HUES6 (cell line): ENCODE measurements at regions not wholly inside any gene's neighbourhood (a gene's known extent, or its start where the extent isn't known, plus 50 kb on each side); places are given as distances from the start of the nearest gene placed in this dataset.
"Not testable (repeated sequence)": the region's sequence is repeated elsewhere in the genome, so short reads cannot be mapped to it uniquely, and the experiment has no call there.

Source experiments
- H3K27ac ChIP-seq: 2 replicates; pipeline ENCODE4 v1.7.0; 2013; ENCODE audit warnings: low read depth, mild to moderate bottlenecking, low read length, inconsistent platforms
- H3K27me3 ChIP-seq: 2 replicates; pipeline ENCODE4 v1.6.1; 2013; ENCODE audit warnings: low read length; ENCODE audit not compliant: control insufficient read depth, insufficient read depth
- H3K36me3 ChIP-seq: 2 replicates; pipeline ENCODE4 v1.6.1; 2013; ENCODE audit warnings: low read length; ENCODE audit not compliant: control insufficient read depth, insufficient read depth
- H3K4me1 ChIP-seq: 2 replicates; pipeline ENCODE4 v1.6.1; 2013; ENCODE audit warnings: low read length; ENCODE audit not compliant: control insufficient read depth, insufficient read depth
- H3K4me3 ChIP-seq: 2 replicates; pipeline ENCODE4 v1.5.1; 2013; ENCODE audit warnings: low read depth, low read length
- H3K9ac ChIP-seq: one replicate; pipeline ENCODE4 v1.6.1; 2013; ENCODE audit warnings: mild to moderate bottlenecking, low read length
- H3K9me3 ChIP-seq: 2 replicates; pipeline ENCODE4 v1.6.1; 2013; ENCODE audit warnings: low read depth, low read length; ENCODE audit not compliant: control insufficient read depth, insufficient read depth

GRCh38 chr10:18793951-18794350 is 134.7 kb downstream of the ARL5B start:
- Histone ChIP-seq H3K4me3 (no peak overlapping the region), H3K27me3 (no peaks in the 10 kb centered on the region), H3K36me3 (no peaks in the 10 kb centered on the region), H3K9ac (no peak overlapping the region), H3K9me3 (peaks cover 8% of the 10 kb centered on the region; the same call in 1 of the 2 replicates), H3K27ac (no peak overlapping the region), H3K4me1 (no peaks in the 10 kb centered on the region)

- no peak overlapping the region for H3K9ac ChIP-seq
- no peaks in the 10 kb centered on the region for H3K36me3 ChIP-seq
- no peak overlapping the region for H3K4me3 ChIP-seq
- no peaks in the 10 kb centered on the region for H3K9me3 ChIP-seq
- H3K4me1 ChIP-seq: no peaks in the 10 kb centered on the region
- no peaks in the 10 kb centered on the region for H3K27me3 ChIP-seq
- no peak overlapping the region for H3K27ac ChIP-seq
Observed at GRCh38 chr10:18795549-18795948, 136.3 kb downstream of the ARL5B start.

GRCh38 chr10:18797286-18797685 is 138.1 kb downstream of the ARL5B start:
- H3K4me3 ChIP-seq: no peak overlapping the region
- H3K27me3 ChIP-seq: no peaks in the 10 kb centered on the region

GRCh38 chr10:18822156-18822555 is 162.9 kb downstream of the ARL5B start:
- H3K4me3 ChIP-seq: no peak overlapping the region
- H3K9ac ChIP-seq: no peak overlapping the region
- no peaks in the 10 kb centered on the region for H3K4me1 ChIP-seq
- no peak overlapping the region for H3K27ac ChIP-seq
- H3K27me3 ChIP-seq: no peaks in the 10 kb centered on the region
- H3K36me3 ChIP-seq: no peaks in the 10 kb centered on the region
- no peaks in the 10 kb centered on the region for H3K9me3 ChIP-seq

More at GRCh38 chr10:18797286-18797685, 138.1 kb downstream of the ARL5B start:
- Histone ChIP-seq H3K9ac (no peak overlapping the region), H3K4me1 (no peaks in the 10 kb centered on the region), H3K27ac (no peak overlapping the region), H3K9me3 (no peaks in the 10 kb centered on the region), H3K36me3 (no peaks in the 10 kb centered on the region)

- Histone ChIP-seq H3K4me3 (no peak overlapping the region), H3K27ac (no peak overlapping the region), H3K9me3 (no peaks in the 10 kb centered on the region), H3K36me3 (no peaks in the 10 kb centered on the region), H3K4me1 (no peaks in the 10 kb centered on the region), H3K9ac (no peak overlapping the region), H3K27me3 (no peaks in the 10 kb centered on the region)
Observed at GRCh38 chr10:18829259-18829658, 170.0 kb downstream of the ARL5B start.

GRCh38 chr10:18830277-18830676 is 171.0 kb downstream of the ARL5B start:
- no peak overlapping the region for H3K9ac ChIP-seq
- 0 out of 2 replicates have a peak, but pooled peaks cover 2% of the 10 kb centered on the region for H3K9me3 ChIP-seq
- H3K4me1 ChIP-seq: no peaks in the 10 kb centered on the region
- no peak overlapping the region for H3K4me3 ChIP-seq
- no peaks in the 10 kb centered on the region for H3K36me3 ChIP-seq
- no peaks in the 10 kb centered on the region for H3K27me3 ChIP-seq
- H3K27ac ChIP-seq: no peak overlapping the region

GRCh38 chr10:18856623-18857022 is 192.0 kb upstream of the MALRD1 start:
- H3K4me3 ChIP-seq, H3K36me3 ChIP-seq, H3K4me1 ChIP-seq, H3K9ac ChIP-seq, H3K9me3 ChIP-seq, H3K27me3 ChIP-seq, H3K27ac ChIP-seq: not testable (repeated sequence)

- no peak overlapping the region for H3K4me3 ChIP-seq
- no peak overlapping the region for H3K27ac ChIP-seq
- no peaks in the 10 kb centered on the region for H3K9me3 ChIP-seq
- no peak overlapping the region for H3K9ac ChIP-seq
- no peaks in the 10 kb centered on the region for H3K36me3 ChIP-seq
- H3K4me1 ChIP-seq: no peaks in the 10 kb centered on the region; the same call in 1 of the 2 replicates
- H3K27me3 ChIP-seq: no peaks in the 10 kb centered on the region
Observed at GRCh38 chr10:18859659-18860058, 188.9 kb upstream of the MALRD1 start.

GRCh38 chr10:18860186-18860585 is 188.4 kb upstream of the MALRD1 start:
- Histone ChIP-seq H3K4me1 (no peaks in the 10 kb centered on the region; the same call in 1 of the 2 replicates), H3K9ac (no peak overlapping the region), H3K27me3 (no peaks in the 10 kb centered on the region), H3K36me3 (no peaks in the 10 kb centered on the region), H3K4me3 (no peak overlapping the region), H3K27ac (no peak overlapping the region), H3K9me3 (no peaks in the 10 kb centered on the region)

- no peak overlapping the region for H3K9ac ChIP-seq
- no peaks in the 10 kb centered on the region; the same call in 1 of the 2 replicates for H3K4me1 ChIP-seq
- H3K4me3 ChIP-seq: no peak overlapping the region
- H3K27ac ChIP-seq: no peak overlapping the region
- no peaks in the 10 kb centered on the region for H3K9me3 ChIP-seq
- no peaks in the 10 kb centered on the region for H3K36me3 ChIP-seq
- H3K27me3 ChIP-seq: no peaks in the 10 kb centered on the region
Observed at GRCh38 chr10:18860631-18861240, 187.9 kb upstream of the MALRD1 start.

GRCh38 chr10:18861382-18861781 is 187.2 kb upstream of the MALRD1 start:
- Histone ChIP-seq H3K9me3 (no peaks in the 10 kb centered on the region), H3K4me3 (no peak overlapping the region), H3K27me3 (no peaks in the 10 kb centered on the region), H3K27ac (no peak overlapping the region), H3K9ac (no peak overlapping the region), H3K4me1 (no peaks in the 10 kb centered on the region; the same call in 1 of the 2 replicates), H3K36me3 (no peaks in the 10 kb centered on the region)
